Testis (tissue), 2 donors: ENCODE measurements at regions not wholly inside any gene's neighbourhood (a gene's known extent, or its start where the extent isn't known, plus 50 kb on each side); places are given as distances from the start of the nearest gene placed in this dataset.

Experiments used
- DNase-seq: peaks from one replicate; pipeline ENCODE4 v3.0.0-alpha.2; 2019
- H3K27ac ChIP-seq, 2 donors: fragments of 200-600 bp; sonication (generic); one replicate each; pipeline ENCODE4 v1.5.1; 2019
- H3K27me3 ChIP-seq: fragments of 200-600 bp; sonication (generic); one replicate; pipeline ENCODE4 v1.5.1; 2019
- H3K36me3 ChIP-seq: fragments of 200-600 bp; sonication (generic); one replicate; pipeline ENCODE4 v1.5.1; 2017; ENCODE audit warnings: low read depth; ENCODE audit errors: missing control alignments
- H3K4me1 ChIP-seq: fragments of 200-600 bp; sonication (generic); one replicate; pipeline ENCODE4 v1.5.1; 2019
- H3K4me3 ChIP-seq, 2 donors: fragments of 200-600 bp; sonication (generic); one replicate each; pipeline ENCODE4 v1.5.1; 2017 to 2019
- H3K9me3 ChIP-seq: fragments of 200-600 bp; sonication (generic); one replicate; pipeline ENCODE4 v1.5.1; 2017
- POLR2A ChIP-seq: fragments of 450-650 bp; IDR thresholded peaks from one replicate; pipeline ENCODE4 v1.6.1; 2017; ENCODE audit warnings: antibody characterized with exemption, mild to moderate bottlenecking, moderate library complexity
- WGBS, 2 donors: methylation state at CpG; one replicate each; pipeline ENCODE4 v1.1.5; 2018; 5-methylcytosine and 5-hydroxymethylcytosine counted together
- intact Hi-C: fragments of 100-400 bp; cut with DNase I; formaldehyde crosslinking; loops from one replicate; pipeline ENCODE4 v1.15.1; 2023; ENCODE audit warnings: low total_unique reads
- TF ChIP-seq, protein P1 (sequence below), 3 experiments: fragments of 450-650 bp in 2 of 3; fragments of 200-600 bp in 1 of 3; sonication (generic) in 1 of 3; IDR thresholded peaks; one replicate each; pipeline ENCODE4 v1.5.1; 2016 to 2019; ENCODE audit warnings: antibody characterized with exemption in 3 of 3, mild to moderate bottlenecking in 2 of 3, moderate library complexity in 1 of 3

DNA sequence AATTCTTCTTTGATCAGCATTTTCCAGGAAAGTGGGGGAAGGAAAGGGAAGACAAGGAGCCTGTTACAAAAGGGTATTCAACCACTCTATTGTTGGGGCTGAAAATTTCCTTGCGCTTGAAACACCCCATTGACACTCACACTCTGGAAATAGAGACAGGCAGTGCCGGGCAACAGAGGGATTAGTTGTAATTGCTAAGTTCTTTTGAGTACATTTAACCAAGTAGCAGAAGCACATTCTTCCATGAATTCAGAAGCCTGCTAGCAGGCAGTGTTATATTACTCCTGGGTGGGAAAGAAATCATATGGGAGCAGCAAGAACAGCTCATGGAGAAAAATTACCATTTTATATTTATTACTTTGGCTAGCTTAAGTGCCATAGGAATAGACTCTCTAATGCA, 745.5 kb downstream of the C6orf118 start:
- Histone ChIP-seq H3K9me3 (no peaks in the 10 kb centered on the region), H3K4me3 (no peak overlapping the region), H3K36me3 (no peaks in the 10 kb centered on the region), H3K27me3 (no peaks in the 10 kb centered on the region), H3K4me1 (no peaks in the 10 kb centered on the region), H3K27ac (no peak overlapping the region)
- WGBS, 2 donors = 85 to 88% methylated on average over 2 of the region's 2 CpGs
- intact Hi-C loops = no loop called here
- no peak for TF ChIP-seq POLR2A
- TF ChIP-seq, protein P1, sequence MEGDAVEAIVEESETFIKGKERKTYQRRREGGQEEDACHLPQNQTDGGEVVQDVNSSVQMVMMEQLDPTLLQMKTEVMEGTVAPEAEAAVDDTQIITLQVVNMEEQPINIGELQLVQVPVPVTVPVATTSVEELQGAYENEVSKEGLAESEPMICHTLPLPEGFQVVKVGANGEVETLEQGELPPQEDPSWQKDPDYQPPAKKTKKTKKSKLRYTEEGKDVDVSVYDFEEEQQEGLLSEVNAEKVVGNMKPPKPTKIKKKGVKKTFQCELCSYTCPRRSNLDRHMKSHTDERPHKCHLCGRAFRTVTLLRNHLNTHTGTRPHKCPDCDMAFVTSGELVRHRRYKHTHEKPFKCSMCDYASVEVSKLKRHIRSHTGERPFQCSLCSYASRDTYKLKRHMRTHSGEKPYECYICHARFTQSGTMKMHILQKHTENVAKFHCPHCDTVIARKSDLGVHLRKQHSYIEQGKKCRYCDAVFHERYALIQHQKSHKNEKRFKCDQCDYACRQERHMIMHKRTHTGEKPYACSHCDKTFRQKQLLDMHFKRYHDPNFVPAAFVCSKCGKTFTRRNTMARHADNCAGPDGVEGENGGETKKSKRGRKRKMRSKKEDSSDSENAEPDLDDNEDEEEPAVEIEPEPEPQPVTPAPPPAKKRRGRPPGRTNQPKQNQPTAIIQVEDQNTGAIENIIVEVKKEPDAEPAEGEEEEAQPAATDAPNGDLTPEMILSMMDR (IDR thresholded peaks at IDR 0.05) = no peak
- DNase-seq = no peak

DNA sequence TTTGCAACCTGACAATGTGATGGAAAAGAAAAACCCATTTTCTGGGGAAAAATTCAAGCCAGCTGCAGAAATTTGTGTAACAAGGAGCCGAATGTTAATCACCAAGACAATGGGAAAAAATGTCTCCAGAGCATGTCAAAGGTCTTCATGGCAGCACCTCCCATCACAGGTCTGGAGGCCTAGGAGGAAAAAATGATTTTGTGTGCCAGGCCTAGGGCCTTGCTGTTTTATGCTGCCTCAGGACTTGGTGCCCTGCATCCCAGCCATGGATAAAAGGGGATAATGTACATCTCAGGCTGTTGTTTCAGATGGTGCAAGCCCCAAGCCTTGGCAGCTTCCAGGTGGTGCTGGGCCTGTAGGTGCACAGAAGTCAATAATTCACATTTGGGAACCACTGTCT, 747.7 kb downstream of the C6orf118 start:
- Histone ChIP-seq H3K9me3 (no peaks in the 10 kb centered on the region), H3K27me3 (no peaks in the 10 kb centered on the region), H3K36me3 (no peaks in the 10 kb centered on the region), H3K27ac (no peak overlapping the region), H3K4me1 (no peaks in the 10 kb centered on the region), H3K4me3 (no peak overlapping the region)
- DNase-seq = no peak
- TF ChIP-seq, protein P1 (IDR thresholded peaks at IDR 0.05) = no peak
- no peak for TF ChIP-seq POLR2A
- intact Hi-C loops = no loop called here
- 76 to 95% methylated on average over 1 of the region's 1 CpG for WGBS, 2 donors

DNA sequence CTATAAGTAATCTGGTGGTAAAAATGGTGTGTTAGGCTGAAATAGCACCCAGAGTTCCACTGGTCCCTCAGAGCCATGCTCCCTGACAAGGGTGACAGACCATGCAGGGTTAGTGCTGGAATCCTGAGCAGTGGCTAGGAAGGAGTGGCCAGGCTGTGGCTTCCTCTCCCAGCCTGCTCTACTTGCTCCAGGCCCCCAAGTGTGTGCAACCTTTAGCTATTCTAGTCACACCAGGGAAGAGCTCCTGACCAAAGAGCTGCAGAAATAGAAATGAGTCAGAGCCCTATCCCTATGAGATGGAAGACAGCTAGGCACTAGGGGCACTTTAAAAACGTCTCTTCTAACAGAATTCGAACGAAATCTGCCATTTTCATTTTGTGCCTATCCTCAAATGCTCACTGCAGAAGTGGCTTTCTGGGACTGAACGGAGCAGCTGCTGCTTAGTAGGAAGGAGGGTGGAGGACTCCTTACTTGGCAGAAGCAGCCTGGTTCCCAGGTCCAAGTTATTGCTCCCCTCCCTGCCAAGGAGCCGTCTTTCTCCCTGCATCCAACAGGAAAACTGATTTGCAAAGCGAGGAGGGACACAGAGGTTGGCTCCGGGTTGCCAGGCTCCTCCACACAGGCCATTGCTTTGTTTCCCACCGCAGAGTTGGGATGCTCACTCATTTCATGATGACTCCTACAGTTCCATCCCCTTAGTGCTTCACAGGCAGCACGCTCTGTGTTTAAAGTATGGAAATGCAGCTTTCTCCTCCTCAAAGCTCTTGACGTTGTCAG, 754.5 kb downstream of the C6orf118 start:
- H3K27ac ChIP-seq = no peak overlapping the region
- WGBS, 2 donors = 47 to 59% methylated on average over 10 of the region's 10 CpGs
- H3K4me1 ChIP-seq = no peaks in the 10 kb centered on the region
- no peak for TF ChIP-seq POLR2A
- TF ChIP-seq, protein P1 (IDR thresholded peaks at IDR 0.05) = no peak
- no peaks in the 10 kb centered on the region for H3K36me3 ChIP-seq
- H3K9me3 ChIP-seq = no peaks in the 10 kb centered on the region
- no peaks in the 10 kb centered on the region for H3K27me3 ChIP-seq
- intact Hi-C loops = no loop called here
- no peak for DNase-seq
- no peak overlapping the region for H3K4me3 ChIP-seq

DNA sequence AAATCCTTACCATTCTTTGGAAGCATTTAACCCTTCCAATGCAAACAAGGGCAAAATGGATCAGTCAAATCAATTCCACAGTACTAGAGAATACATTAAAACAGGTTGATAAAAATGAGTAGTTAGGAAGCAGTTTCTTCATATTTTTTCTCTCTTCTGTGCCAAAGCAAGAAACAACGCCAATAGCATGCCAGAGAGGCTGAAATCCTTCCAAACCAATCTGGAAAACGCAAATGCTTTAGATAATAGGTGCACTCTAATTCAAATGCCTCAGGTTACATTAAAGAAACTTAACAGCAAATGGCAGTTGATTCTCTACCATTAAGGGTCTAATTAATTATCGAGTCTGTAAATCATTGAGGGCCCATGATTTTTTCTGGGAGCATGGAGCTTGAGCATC, 755.2 kb downstream of the C6orf118 start:
- TF ChIP-seq, protein P1 (IDR thresholded peaks at IDR 0.05) = no peak
- no peak for TF ChIP-seq POLR2A
- intact Hi-C loops = no loop called here
- H3K27ac ChIP-seq = no peak overlapping the region
- no peaks in the 10 kb centered on the region for H3K4me1 ChIP-seq
- H3K27me3 ChIP-seq = no peaks in the 10 kb centered on the region
- WGBS, 2 donors = 81 to 82% methylated on average over 3 of the region's 3 CpGs
- H3K36me3 ChIP-seq = no peaks in the 10 kb centered on the region
- DNase-seq = no peak
- no peak overlapping the region for H3K4me3 ChIP-seq
- H3K9me3 ChIP-seq = no peaks in the 10 kb centered on the region

DNA sequence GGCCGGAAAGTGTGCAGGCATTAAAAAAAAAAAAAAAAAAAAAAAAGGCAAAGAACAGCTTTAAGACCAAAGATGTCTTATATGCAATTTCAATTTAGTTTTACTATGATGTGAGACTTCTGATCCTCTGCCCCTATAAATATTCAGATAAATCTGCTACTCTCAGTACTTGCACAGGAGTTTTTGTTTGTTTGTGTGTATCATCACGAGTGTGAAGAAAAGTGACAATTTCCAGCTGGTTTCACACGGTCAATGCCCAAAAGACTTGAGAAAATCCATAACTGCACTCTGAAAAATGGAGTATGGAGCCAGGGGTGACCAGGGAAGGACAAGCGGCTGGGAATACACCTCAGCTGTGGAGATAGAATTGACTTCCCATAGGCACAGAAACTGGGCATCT, 757.7 kb downstream of the C6orf118 start:
- no peak overlapping the region for H3K4me3 ChIP-seq
- H3K9me3 ChIP-seq = no peaks in the 10 kb centered on the region
- intact Hi-C loops = no loop called here
- no peak overlapping the region for H3K27ac ChIP-seq
- no peak for DNase-seq
- 78 to 84% methylated on average over 4 of the region's 4 CpGs for WGBS, 2 donors
- no peak for TF ChIP-seq POLR2A
- TF ChIP-seq, protein P1 (IDR thresholded peaks at IDR 0.05) = no peak
- H3K4me1 ChIP-seq = no peaks in the 10 kb centered on the region
- H3K27me3 ChIP-seq = no peaks in the 10 kb centered on the region
- H3K36me3 ChIP-seq = no peaks in the 10 kb centered on the region
